ENCODE measurements at regions not wholly inside any gene's neighbourhood (a gene's known extent, or its start where the extent isn't known, plus 50 kb on each side); places are given as distances from the start of the nearest gene placed in this dataset.

DNA sequence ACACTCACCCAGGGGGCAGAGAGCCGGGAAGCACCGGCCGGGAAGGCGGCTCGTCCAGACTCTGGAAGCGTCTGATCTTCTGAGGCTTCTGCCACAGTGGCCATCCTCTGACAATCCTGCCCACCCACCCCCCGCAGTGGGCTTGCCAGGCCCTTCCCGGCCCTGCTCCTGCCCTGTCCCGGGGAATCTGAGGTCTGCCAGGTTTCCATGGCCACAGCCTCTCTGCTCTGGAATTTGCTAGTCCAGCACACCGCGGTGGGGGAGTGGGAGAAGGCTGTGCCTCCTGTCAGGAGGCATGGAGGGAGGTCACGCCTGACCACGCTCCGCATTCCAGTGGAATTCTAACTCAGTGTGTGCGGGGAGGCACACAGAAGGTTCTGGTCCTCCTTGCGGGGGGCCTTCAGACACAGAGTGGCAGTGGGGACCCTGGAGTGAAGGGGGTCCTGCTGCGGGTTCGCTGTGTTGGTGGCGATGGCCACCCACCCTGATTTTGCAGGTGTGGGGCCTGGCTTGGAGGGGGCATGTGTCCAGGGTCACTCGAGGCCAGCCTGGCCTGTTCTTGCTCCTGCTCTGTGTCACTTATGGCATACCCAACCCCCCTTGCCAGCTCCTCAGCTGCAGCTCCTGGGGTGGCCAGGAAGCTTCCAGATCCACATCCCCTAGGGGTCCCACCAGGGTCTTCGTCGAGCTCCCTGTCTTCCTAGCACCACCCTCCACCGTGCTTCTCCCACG is 55.6 kb upstream of the ADRA2C start:
- TF ChIP-seq CTCF (IDR thresholded peaks at IDR 0.05; ENCODE audit: poor library complexity, severe bottlenecking) = no peak
- Histone ChIP-seq H3K4me3 (ENCODE audit: severe bottlenecking) (no peak overlapping the region), H3K4me1 (ENCODE audit: insufficient read depth, poor library complexity, severe bottlenecking) (no peaks in the 10 kb centered on the region), H3K36me3 (ENCODE audit: low read depth) (no peaks in the 10 kb centered on the region), H3K27me3 (ENCODE audit: insufficient read depth, poor library complexity, severe bottlenecking) (peaks cover 12% of the 10 kb centered on the region), H3K9me3 (ENCODE audit: severe bottlenecking) (no peaks in the 10 kb centered on the region), H3K27ac (ENCODE audit: poor library complexity, severe bottlenecking) (no peak overlapping the region)
- ATAC-seq (ENCODE audit: low read depth) (no peak), DNase-seq (ENCODE audit: low spot score) (peak; percentile 46)

DNA sequence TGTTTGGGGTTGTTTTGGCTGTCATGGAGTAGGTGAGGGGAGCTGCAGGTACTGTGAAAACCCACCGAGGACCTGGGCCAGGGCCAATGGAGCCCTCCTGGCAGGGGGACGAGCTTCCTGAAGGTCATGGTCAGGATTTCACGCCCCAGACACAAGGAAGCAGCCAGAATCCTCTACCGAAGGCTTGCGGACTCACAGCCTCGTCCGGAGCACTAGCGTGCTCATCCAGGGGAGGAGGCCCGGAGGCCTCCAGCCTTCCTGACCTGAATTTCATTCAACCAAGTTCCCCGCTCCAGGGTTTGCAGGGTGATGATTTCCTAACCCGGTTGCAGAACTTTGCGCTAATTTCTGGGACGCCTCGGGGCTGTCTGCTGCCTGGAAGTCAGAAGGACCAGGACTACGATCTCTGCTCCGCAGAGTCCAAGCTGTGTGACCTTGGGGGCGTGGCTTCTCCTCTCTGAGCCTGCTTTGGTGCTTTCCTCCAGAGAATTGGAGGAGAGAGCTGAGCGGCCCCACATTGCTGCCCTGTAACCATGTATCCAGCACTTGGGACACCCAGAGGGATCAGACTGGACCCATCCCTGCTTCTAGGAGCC is 56.2 kb upstream of the ADRA2C start:
- Histone ChIP-seq H3K4me3 (ENCODE audit: severe bottlenecking) (no peak overlapping the region), H3K27ac (ENCODE audit: poor library complexity, severe bottlenecking) (no peak overlapping the region), H3K9me3 (ENCODE audit: severe bottlenecking) (no peaks in the 10 kb centered on the region), H3K4me1 (ENCODE audit: insufficient read depth, poor library complexity, severe bottlenecking) (no peaks in the 10 kb centered on the region), H3K36me3 (ENCODE audit: low read depth) (no peaks in the 10 kb centered on the region), H3K27me3 (ENCODE audit: insufficient read depth, poor library complexity, severe bottlenecking) (peaks cover 14% of the 10 kb centered on the region)
- no peak for TF ChIP-seq CTCF (IDR thresholded peaks at IDR 0.05; ENCODE audit: poor library complexity, severe bottlenecking)
- DNase-seq (ENCODE audit: low spot score) (no peak), ATAC-seq (ENCODE audit: low read depth) (no peak)

GRCh38 chr4:3709061-3709845 is 56.9 kb upstream of the ADRA2C start:
- no peaks in the 10 kb centered on the region for H3K36me3 ChIP-seq (ENCODE audit: low read depth)
- no peak for DNase-seq (ENCODE audit: low spot score)
- H3K4me3 ChIP-seq (ENCODE audit: severe bottlenecking) = no peak overlapping the region
- no peak for ATAC-seq (ENCODE audit: low read depth)
- no peak overlapping the region for H3K27ac ChIP-seq (ENCODE audit: poor library complexity, severe bottlenecking)
- H3K9me3 ChIP-seq (ENCODE audit: severe bottlenecking) = no peaks in the 10 kb centered on the region
- no peak for TF ChIP-seq CTCF (IDR thresholded peaks at IDR 0.05; ENCODE audit: poor library complexity, severe bottlenecking)
- no peaks in the 10 kb centered on the region for H3K4me1 ChIP-seq (ENCODE audit: insufficient read depth, poor library complexity, severe bottlenecking)
- H3K27me3 ChIP-seq (ENCODE audit: insufficient read depth, poor library complexity, severe bottlenecking) = peaks cover 21% of the 10 kb centered on the region

- ATAC-seq (ENCODE audit: low read depth) (no peak), DNase-seq (ENCODE audit: low spot score) (peak; percentile 39)
- H3K4me3 ChIP-seq (ENCODE audit: severe bottlenecking) = no peak overlapping the region
- H3K36me3 ChIP-seq (ENCODE audit: low read depth) = no peaks in the 10 kb centered on the region
- no peaks in the 10 kb centered on the region for H3K4me1 ChIP-seq (ENCODE audit: insufficient read depth, poor library complexity, severe bottlenecking)
- H3K27me3 ChIP-seq (ENCODE audit: insufficient read depth, poor library complexity, severe bottlenecking) = peaks cover 28% of the 10 kb centered on the region
- TF ChIP-seq CTCF (IDR thresholded peaks at IDR 0.05; ENCODE audit: poor library complexity, severe bottlenecking) = no peak
- no peaks in the 10 kb centered on the region for H3K9me3 ChIP-seq (ENCODE audit: severe bottlenecking)
- H3K27ac ChIP-seq (ENCODE audit: poor library complexity, severe bottlenecking) = no peak overlapping the region
Measured at GRCh38 chr4:3708611-3709010, 57.6 kb upstream of the ADRA2C start.
